GM21447 (cell line): ENCODE measurements at regions not wholly inside any gene's neighbourhood (a gene's known extent, or its start where the extent isn't known, plus 50 kb on each side); places are given as distances from the start of the nearest gene placed in this dataset.

Experiments
- ATAC-seq: cut with Tn5 transposase; IDR thresholded peaks from one replicate; pipeline ENCODE4 v1.9.1; 2021; ENCODE audit not compliant: unreplicated experiment

GRCh38 chr4:89556601-89557305 lies 249.2 kb upstream of the GPRIN3 start:
- no peak for ATAC-seq

DNA sequence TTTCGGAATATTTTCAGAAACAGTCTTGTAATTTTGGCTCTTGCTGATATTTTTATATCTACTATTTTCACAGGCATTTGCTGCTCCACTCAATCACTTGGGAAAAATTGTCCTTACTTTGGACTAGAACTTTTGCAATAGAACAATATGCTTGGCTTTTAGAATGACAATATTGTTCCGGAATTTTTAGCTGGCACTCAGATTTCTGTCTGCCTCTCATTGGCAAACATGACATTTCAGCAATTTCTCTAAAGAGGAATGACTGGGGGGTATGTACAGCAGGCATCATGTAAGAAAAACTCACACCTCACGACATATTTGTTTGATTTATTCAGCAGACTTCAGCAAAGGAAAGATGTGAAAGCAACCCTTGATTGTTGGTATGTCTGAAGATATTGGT lies 243.6 kb upstream of the GPRIN3 start:
- no peak for ATAC-seq

- no peak for ATAC-seq
Observed at GRCh38 chr4:89549907-89550306, 242.3 kb upstream of the GPRIN3 start.

DNA sequence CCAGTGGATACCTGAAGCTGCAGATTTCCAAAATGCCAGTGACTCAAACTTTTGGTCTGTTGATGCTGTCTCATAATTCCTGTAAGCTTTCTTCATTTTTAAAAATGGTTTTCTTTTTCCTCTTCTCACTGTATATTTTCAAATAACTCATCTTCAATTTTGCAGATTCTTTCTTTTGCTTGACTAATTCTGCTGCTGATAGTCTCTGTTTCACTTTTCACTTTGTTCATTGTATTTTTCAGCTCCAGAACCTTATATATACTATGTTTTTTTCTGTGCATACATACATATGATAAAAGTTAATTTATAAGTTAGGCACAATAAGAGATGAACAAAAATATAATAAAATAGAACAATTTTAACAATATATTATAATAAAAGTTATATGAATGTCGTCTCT lies 237.7 kb upstream of the GPRIN3 start:
- ATAC-seq = no peak

GRCh38 chr4:89541998-89542397 lies 234.4 kb upstream of the GPRIN3 start:
- ATAC-seq = no peak

GRCh38 chr4:89539797-89540711 lies 232.5 kb upstream of the GPRIN3 start:
- no peak for ATAC-seq

- ATAC-seq = no peak
Observed at GRCh38 chr4:89539374-89539773, 231.8 kb upstream of the GPRIN3 start.

GRCh38 chr4:89538886-89539285 lies 231.3 kb upstream of the GPRIN3 start:
- no peak for ATAC-seq

- no peak for ATAC-seq
Observed at GRCh38 chr4:89538171-89538570, 230.6 kb upstream of the GPRIN3 start.

DNA sequence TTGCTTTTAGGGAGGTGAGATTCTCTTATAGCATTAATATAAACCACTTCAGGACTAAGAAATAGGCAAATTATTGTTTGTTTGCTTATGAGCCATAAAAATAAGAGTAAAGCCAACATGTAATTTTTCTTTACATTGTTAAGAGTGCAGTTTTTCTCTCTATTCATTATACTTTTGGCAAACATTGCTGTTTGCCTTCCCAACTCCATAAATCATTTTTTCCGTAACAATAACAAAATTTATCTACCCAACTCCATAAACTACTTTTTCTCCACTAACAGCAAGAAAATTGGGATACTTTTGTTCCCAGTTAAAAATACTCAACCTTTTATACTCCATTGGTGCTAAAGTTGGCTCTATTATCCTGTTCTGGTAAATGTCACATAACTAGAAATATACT lies 229.7 kb upstream of the GPRIN3 start:
- no peak for ATAC-seq

DNA sequence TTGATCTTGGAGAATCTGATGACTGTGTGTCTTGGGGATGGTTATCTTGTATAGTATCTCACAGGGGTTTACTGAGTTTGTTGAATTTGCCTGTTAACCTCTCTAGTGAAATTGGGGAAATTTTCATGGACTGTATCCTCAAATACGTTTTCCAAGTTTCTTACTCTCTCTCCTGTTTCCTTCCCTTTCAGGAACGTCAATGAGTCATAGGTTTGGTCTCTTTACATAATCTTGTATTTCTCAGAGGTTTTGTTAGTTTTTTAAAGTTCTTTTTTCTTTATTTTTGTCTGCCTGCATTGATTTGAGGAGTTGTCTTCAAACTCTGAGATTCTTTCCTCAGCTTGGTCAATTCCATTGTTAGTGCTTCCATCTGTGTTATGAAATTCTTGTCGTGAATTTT lies 227.7 kb upstream of the GPRIN3 start:
- ATAC-seq = no peak

GRCh38 chr4:89534356-89534755 lies 226.8 kb upstream of the GPRIN3 start:
- ATAC-seq = no peak

- ATAC-seq = no peak
Observed at GRCh38 chr4:89531932-89532640, 224.5 kb upstream of the GPRIN3 start.

DNA sequence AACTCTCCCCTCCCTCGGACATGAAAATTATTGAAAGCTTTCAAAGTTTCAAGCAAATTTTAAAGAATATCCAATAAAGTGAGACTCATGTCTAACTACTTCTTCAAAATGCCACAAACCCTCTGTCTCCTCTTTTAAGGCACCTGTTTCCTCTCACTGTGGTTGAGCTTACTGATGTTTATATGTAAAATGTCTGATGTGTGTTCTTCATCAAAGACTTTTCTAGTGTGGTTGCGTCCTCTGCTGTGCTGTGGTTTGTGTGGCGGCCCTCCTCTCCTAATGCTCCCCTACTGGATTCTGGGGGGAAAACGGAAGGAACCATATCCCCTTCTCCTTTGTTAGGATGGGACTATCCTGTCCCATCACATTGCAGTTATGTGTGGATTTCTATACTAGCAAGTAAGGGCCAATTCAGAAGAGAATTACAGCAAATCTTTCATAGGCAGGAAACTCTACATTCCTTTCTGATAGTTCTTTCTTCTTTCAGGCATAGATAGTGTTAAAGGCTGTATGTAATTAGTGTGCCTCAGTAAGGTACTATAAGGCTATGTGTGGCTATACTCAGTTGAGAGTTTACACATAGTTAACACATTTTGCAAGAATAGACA lies 221.0 kb upstream of the GPRIN3 start:
- ATAC-seq = no peak

DNA sequence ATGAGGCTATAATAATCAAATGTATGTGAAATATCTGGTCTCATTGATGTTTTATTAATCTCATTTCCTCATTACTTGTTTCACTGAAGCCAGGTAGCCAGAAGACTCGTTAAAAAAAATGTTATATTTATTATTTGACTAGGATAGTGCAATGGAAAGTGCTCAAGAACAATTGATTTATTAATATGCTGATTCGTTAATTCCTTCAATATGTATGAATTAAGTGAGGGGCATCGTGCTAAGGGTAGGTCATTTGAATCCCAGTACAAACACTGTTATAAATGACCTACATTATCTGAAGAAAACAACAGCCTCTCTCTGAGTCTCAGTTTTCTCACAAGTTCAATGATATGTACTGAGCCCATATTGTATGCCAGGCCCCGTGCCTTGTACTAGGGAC lies 214.2 kb upstream of the GPRIN3 start:
- no peak for ATAC-seq

- no peak for ATAC-seq
Observed at GRCh38 chr4:89519771-89520320, 212.2 kb upstream of the GPRIN3 start.

GRCh38 chr4:89518259-89518658 lies 210.7 kb upstream of the GPRIN3 start:
- no peak for ATAC-seq

- no peak for ATAC-seq
Observed at GRCh38 chr4:89514811-89515210, 207.2 kb upstream of the GPRIN3 start.

- ATAC-seq = no peak
Observed at GRCh38 chr4:89511776-89512175, 204.2 kb upstream of the GPRIN3 start.

GRCh38 chr4:89509708-89510281 lies 202.2 kb upstream of the GPRIN3 start:
- peak; percentile 100 for ATAC-seq
